RWPE2 (cell line): ENCODE measurements at regions not wholly inside any gene's neighbourhood (a gene's known extent, or its start where the extent isn't known, plus 50 kb on each side); places are given as distances from the start of the nearest gene placed in this dataset.

Source experiments
- ATAC-seq: fragments of 200-7000 bp; cut with Tn5 transposase; 3 replicates; pipeline ENCODE4 v1.9.1; 2021; ENCODE audit warnings: low read depth
- DNase-seq: peaks from one replicate; pipeline ENCODE4 v3.0.0-alpha.2; 2020; ENCODE audit warnings: low spot score
- H3K27ac ChIP-seq: fragments of 450-650 bp; 2 replicates; pipeline ENCODE4 v1.5.1; 2017; ENCODE audit warnings: mild to moderate bottlenecking; ENCODE audit not compliant: poor library complexity, severe bottlenecking
- H3K27me3 ChIP-seq: fragments of 250-450 bp; sonication (Bioruptor Pico); 2 replicates; pipeline ENCODE4 v1.5.1; 2021; ENCODE audit warnings: mild to moderate bottlenecking, moderate library complexity; ENCODE audit not compliant: insufficient read depth, poor library complexity, severe bottlenecking
- H3K36me3 ChIP-seq: fragments of 250-450 bp; sonication (Bioruptor Pico); 2 replicates; pipeline ENCODE4 v1.5.1; 2020; ENCODE audit warnings: low read depth, mild to moderate bottlenecking, moderate library complexity
- H3K4me1 ChIP-seq: fragments of 250-450 bp; sonication (Bioruptor Pico); 2 replicates; pipeline ENCODE4 v1.5.1; 2021; ENCODE audit warnings: mild to moderate bottlenecking, moderate library complexity; ENCODE audit not compliant: insufficient read depth, poor library complexity, severe bottlenecking
- H3K4me3 ChIP-seq: fragments of 250-450 bp; sonication (Bioruptor Pico); 2 replicates; pipeline ENCODE4 v1.5.1; 2021; ENCODE audit warnings: mild to moderate bottlenecking, moderate library complexity; ENCODE audit not compliant: severe bottlenecking
- H3K9me3 ChIP-seq: fragments of 250-450 bp; sonication (Bioruptor Pico); 2 replicates; pipeline ENCODE4 v1.5.1; 2021; ENCODE audit warnings: mild to moderate bottlenecking, moderate library complexity; ENCODE audit not compliant: severe bottlenecking
- TF ChIP-seq, protein P1 (sequence below): fragments of 450-650 bp; IDR thresholded peaks from one replicate; pipeline ENCODE4 v1.5.1; 2017; ENCODE audit warnings: mild to moderate bottlenecking, moderate library complexity; ENCODE audit not compliant: poor library complexity, severe bottlenecking

DNA sequence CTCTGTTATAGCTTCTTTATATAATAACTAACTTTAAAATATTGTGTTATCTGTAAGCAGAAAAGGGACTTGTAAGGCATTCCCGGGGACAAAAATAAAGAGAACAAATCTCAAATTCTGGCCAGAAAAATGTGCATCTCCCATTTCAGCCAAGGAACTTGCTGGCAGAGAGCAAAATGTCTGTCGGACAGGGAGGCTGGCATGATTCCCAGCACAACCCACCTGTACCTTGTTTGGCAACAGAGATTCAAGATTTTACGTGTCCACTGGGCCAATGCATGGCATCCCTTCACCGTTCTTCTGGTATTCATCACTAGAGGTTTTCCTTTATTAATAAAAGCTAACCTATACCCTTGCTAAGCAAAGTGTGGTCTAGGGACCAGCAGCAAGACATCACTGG lies 566.6 kb downstream of the PSAT1 start:
- H3K27me3 ChIP-seq: no peaks in the 10 kb centered on the region
- no peaks in the 10 kb centered on the region for H3K9me3 ChIP-seq
- TF ChIP-seq, protein P1, sequence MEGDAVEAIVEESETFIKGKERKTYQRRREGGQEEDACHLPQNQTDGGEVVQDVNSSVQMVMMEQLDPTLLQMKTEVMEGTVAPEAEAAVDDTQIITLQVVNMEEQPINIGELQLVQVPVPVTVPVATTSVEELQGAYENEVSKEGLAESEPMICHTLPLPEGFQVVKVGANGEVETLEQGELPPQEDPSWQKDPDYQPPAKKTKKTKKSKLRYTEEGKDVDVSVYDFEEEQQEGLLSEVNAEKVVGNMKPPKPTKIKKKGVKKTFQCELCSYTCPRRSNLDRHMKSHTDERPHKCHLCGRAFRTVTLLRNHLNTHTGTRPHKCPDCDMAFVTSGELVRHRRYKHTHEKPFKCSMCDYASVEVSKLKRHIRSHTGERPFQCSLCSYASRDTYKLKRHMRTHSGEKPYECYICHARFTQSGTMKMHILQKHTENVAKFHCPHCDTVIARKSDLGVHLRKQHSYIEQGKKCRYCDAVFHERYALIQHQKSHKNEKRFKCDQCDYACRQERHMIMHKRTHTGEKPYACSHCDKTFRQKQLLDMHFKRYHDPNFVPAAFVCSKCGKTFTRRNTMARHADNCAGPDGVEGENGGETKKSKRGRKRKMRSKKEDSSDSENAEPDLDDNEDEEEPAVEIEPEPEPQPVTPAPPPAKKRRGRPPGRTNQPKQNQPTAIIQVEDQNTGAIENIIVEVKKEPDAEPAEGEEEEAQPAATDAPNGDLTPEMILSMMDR: no peak
- DNase-seq: no peak
- no peaks in the 10 kb centered on the region for H3K36me3 ChIP-seq
- no peak overlapping the region for H3K4me3 ChIP-seq
- ATAC-seq: no peak
- peaks cover 32% of the 10 kb centered on the region for H3K4me1 ChIP-seq
- peak overlapping the region; percentile 18 for H3K27ac ChIP-seq

DNA sequence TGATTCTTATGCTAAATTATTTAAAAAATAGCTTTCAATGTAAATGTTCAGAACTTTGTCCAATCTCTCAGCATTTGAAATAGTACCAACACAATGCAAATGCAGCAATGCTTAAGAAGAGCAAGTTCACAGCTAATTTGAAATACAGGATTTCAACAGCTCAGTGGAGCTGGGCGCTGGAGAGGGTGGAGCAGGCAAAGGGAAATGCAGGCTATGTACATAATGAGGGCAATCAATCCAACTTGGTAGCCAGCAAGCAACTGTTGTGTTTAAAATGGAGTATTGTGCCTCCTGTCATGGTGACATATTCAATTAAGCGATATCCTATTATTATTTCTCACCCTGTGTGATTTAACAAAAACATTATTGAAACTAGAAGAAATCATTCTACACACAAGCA lies 568.8 kb downstream of the PSAT1 start:
- TF ChIP-seq, protein P1: no peak
- ATAC-seq (no peak), DNase-seq (no peak)
- Histone ChIP-seq H3K9me3 (no peaks in the 10 kb centered on the region), H3K27ac (peak overlapping the region; percentile 78), H3K27me3 (no peaks in the 10 kb centered on the region), H3K36me3 (no peaks in the 10 kb centered on the region), H3K4me1 (peaks cover 28% of the 10 kb centered on the region), H3K4me3 (no peak overlapping the region)

DNA sequence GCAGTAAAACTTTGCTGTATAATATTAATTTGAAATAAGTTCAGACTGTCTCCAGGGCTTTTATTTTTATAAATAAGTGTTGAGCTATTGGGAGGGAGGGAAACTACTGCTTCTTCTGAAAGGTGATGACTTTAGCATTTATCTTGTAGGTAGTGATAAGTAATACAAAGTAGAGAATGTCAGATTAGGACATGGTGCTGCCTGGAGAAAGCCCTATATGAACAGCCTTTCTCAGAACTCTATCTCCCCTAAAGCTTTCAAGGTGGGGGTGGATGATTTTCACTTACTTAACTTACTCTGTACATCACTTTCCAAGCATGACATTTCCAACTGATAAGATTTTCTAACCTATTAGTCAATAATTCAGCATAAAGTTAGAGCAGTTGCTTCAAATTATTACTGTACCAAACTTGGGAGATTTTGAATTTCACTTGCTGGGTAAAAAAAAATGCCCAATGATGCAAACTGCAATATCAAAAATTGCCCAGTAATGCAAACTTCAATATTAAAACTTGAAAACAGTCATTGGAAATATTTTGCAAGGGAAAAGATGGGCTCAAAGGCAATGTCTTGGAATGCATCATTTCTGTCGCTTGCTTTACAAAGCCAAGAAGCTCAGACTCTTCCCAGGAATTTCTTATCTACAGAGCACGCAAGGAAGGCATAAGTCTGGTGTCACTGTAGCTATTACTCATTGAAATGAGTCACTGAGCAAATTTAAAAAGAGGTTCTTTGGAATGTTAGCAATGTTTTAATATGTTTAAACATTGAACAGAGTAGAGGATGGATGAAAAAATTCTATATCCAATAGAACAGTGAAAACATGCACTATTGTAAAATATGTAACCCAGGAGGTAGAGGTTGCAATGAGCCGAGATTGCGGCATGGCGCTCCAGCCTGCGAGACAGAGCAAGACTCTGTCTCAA lies 569.5 kb downstream of the PSAT1 start:
- no peaks in the 10 kb centered on the region for H3K36me3 ChIP-seq
- H3K9me3 ChIP-seq: no peaks in the 10 kb centered on the region
- TF ChIP-seq, protein P1: no peak
- H3K27me3 ChIP-seq: no peaks in the 10 kb centered on the region
- peak overlapping the region; percentile 78 for H3K27ac ChIP-seq
- ATAC-seq (peak; percentile 84), DNase-seq (no peak)
- peaks cover 29% of the 10 kb centered on the region for H3K4me1 ChIP-seq
- H3K4me3 ChIP-seq: no peak overlapping the region

DNA sequence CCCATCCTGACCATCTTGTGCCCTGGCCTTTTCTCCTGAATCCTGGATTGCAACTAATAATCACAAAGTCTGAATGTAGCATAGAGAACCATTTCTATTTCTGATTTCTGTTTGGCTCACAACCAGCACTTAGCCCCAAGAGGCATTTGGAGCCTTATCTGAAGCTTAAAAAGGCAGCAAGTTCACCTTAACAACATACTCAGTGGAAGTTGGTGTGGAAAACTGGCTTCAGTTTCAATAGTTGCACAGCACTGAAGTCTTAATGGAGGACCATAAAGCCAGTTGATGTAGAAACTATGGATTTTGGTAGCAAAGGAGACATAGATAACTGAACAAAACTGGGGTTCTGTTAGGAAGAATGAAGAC lies 574.1 kb downstream of the PSAT1 start:
- Histone ChIP-seq H3K36me3 (no peaks in the 10 kb centered on the region), H3K4me1 (peaks cover 34% of the 10 kb centered on the region), H3K9me3 (peaks cover 4% of the 10 kb centered on the region), H3K4me3 (no peak overlapping the region), H3K27me3 (no peaks in the 10 kb centered on the region), H3K27ac (peak overlapping the region; percentile 92)
- TF ChIP-seq, protein P1: no peak
- ATAC-seq (no peak), DNase-seq (no peak)
